GM13976 (cell line): ENCODE measurements at regions not wholly inside any gene's neighbourhood (a gene's known extent, or its start where the extent isn't known, plus 50 kb on each side); places are given as distances from the start of the nearest gene placed in this dataset.
"Not testable (repeated sequence)": the region's sequence is repeated elsewhere in the genome, so short reads cannot be mapped to it uniquely, and the experiment has no call there.

Experiments
- DNase-seq: peaks from one replicate; pipeline ENCODE4 v3.0.0; 2012; ENCODE audit warnings: low spot score
- CTCF ChIP-seq: IDR thresholded peaks from 2 replicates; pipeline ENCODE4 v1.5.1; 2012; ENCODE audit warnings: borderline replicate concordance, mild to moderate bottlenecking; ENCODE audit not compliant: insufficient read depth; ENCODE audit errors: extremely low read depth, missing control alignments, control extremely low read depth
- in situ Hi-C: fragments of 300-500 bp; cut with MboI; formaldehyde crosslinking; loops from one replicate; pipeline ENCODE4 v1.12.0; 2022; ENCODE audit warnings: low sequenced_read_pairs, mixed read lengths, inconsistent platforms; ENCODE audit not compliant: unreplicated experiment

GRCh38 chr21:41576013-41576615 is 68.2 kb upstream of the TMPRSS2 start:
- in situ Hi-C loops, result no loop called here
- no peak for TF ChIP-seq CTCF
- no peak for DNase-seq

- in situ Hi-C loops, result no loop called here
- no peak for TF ChIP-seq CTCF
- no peak for DNase-seq
These were observed 66.1 kb upstream of the TMPRSS2 start for GRCh38 chr21:41573902-41574690.

GRCh38 chr21:41571938-41572510 is 64.1 kb upstream of the TMPRSS2 start:
- DNase-seq, result no peak
- in situ Hi-C loops, result no loop called here
- TF ChIP-seq CTCF, result no peak

GRCh38 chr21:41570791-41571355 is 62.9 kb upstream of the TMPRSS2 start:
- no peak for TF ChIP-seq CTCF
- no peak for DNase-seq
- in situ Hi-C loops, result no loop called here

GRCh38 chr21:41568606-41569385 is 60.8 kb upstream of the TMPRSS2 start:
- in situ Hi-C loops, result no loop called here
- no peak for TF ChIP-seq CTCF
- DNase-seq, result no peak

- in situ Hi-C loops, result no loop called here
- no peak for TF ChIP-seq CTCF
These were observed 60.0 kb upstream of the TMPRSS2 start for GRCh38 chr21:41567901-41568510.

GRCh38 chr21:41567237-41567636 is 59.3 kb upstream of the TMPRSS2 start:
- in situ Hi-C loops, DNase-seq: not testable (repeated sequence)

More at GRCh38 chr21:41567901-41568510, 60.0 kb upstream of the TMPRSS2 start:
- no peak for DNase-seq
